G401 (cell line): ENCODE measurements at regions not wholly inside any gene's neighbourhood (a gene's known extent, or its start where the extent isn't known, plus 50 kb on each side); places are given as distances from the start of the nearest gene placed in this dataset.

Source experiments
- DNase-seq: peaks from one replicate; pipeline ENCODE4 v3.0.0-alpha.2; 2015; ENCODE audit warnings: low spot score
- in situ Hi-C: cut with HindIII; loops from 2 replicates; pipeline ENCODE4 v1.10.0; 2016; ENCODE audit warnings: low sequenced_read_pairs, mixed read lengths

GRCh38 chr3:86147119-86147518 lies 843.8 kb downstream of the VGLL3 start:
- in situ Hi-C loops: no loop called here
- no peak for DNase-seq

GRCh38 chr3:86126552-86126951 lies 864.4 kb downstream of the VGLL3 start:
- in situ Hi-C loops: no loop called here
- no peak for DNase-seq
